Peyer's patch (tissue), 4 donors: ENCODE measurements at regions not wholly inside any gene's neighbourhood (a gene's known extent, or its start where the extent isn't known, plus 50 kb on each side); places are given as distances from the start of the nearest gene placed in this dataset.

Experiments
- DNase-seq, 3 donors: peaks; one replicate each; pipeline ENCODE4 v3.0.0-alpha.2; 2017 to 2019
- H3K27ac ChIP-seq, 4 donors: fragments of 200-600 bp; sonication (generic); one replicate each; pipeline ENCODE4 v1.5.1; 2016 to 2019
- H3K27me3 ChIP-seq, 2 donors: fragments of 200-600 bp; sonication (generic); one replicate each; pipeline ENCODE4 v1.5.1; 2019
- H3K36me3 ChIP-seq, 3 donors: fragments of 200-600 bp; sonication (generic); one replicate each; pipeline ENCODE4 v1.5.1; 2016 to 2019
- H3K4me1 ChIP-seq, 4 donors: fragments of 200-600 bp; sonication (generic); one replicate each; pipeline ENCODE4 v1.5.1; 2016 to 2019
- H3K4me3 ChIP-seq, 4 donors: fragments of 200-600 bp; sonication (generic); 1 replicate in 3 of 4; 2 replicates in 1 of 4; pipeline ENCODE4 v1.5.1; 2016 to 2019; ENCODE audit warnings: mild to moderate bottlenecking in 1 of 4
- H3K9me3 ChIP-seq, 4 donors: fragments of 200-600 bp; sonication (generic); one replicate each; pipeline ENCODE4 v1.5.1; 2016 to 2019; ENCODE audit warnings: mild to moderate bottlenecking in 1 of 4
- POLR2A ChIP-seq, 2 donors: fragments of 450-650 bp; IDR thresholded peaks; one replicate each; pipeline ENCODE4 v1.5.1; 2017; ENCODE audit warnings: antibody characterized with exemption in 2 of 2, mild to moderate bottlenecking in 2 of 2, moderate library complexity in 2 of 2
- TF ChIP-seq, protein P1 (sequence below), 6 experiments: fragments of 450-650 bp in 4 of 6; fragments of 200-600 bp in 2 of 6; sonication (generic) in 1 of 6; IDR thresholded peaks; one replicate each; pipeline ENCODE4 v1.5.1; 2017 to 2019; ENCODE audit warnings: antibody characterized with exemption in 6 of 6, mild to moderate bottlenecking in 3 of 6, moderate library complexity in 1 of 6

DNA sequence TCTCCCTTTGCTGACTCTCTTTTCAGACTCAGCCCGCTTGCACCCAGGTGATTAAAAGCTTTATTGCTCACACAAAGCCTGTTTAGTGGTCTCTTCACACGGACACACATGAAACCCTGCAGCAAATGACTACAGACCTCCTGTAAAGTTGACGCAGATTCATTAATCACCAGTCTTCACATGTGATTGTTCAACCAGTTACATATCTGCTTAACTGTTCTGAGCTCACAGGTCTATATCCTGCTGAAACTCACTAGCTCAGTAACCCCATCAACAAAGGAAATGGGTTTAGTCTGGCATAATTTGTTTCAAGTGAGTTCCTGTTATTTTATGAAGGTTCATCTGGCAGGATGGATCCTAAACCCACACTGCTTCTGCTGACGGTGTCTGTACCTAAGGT lies 68.4 kb upstream of the GJA8 start:
- TF ChIP-seq POLR2A (IDR thresholded peaks at IDR 0.05): no peak
- TF ChIP-seq, protein P1, sequence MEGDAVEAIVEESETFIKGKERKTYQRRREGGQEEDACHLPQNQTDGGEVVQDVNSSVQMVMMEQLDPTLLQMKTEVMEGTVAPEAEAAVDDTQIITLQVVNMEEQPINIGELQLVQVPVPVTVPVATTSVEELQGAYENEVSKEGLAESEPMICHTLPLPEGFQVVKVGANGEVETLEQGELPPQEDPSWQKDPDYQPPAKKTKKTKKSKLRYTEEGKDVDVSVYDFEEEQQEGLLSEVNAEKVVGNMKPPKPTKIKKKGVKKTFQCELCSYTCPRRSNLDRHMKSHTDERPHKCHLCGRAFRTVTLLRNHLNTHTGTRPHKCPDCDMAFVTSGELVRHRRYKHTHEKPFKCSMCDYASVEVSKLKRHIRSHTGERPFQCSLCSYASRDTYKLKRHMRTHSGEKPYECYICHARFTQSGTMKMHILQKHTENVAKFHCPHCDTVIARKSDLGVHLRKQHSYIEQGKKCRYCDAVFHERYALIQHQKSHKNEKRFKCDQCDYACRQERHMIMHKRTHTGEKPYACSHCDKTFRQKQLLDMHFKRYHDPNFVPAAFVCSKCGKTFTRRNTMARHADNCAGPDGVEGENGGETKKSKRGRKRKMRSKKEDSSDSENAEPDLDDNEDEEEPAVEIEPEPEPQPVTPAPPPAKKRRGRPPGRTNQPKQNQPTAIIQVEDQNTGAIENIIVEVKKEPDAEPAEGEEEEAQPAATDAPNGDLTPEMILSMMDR (IDR thresholded peaks at IDR 0.05): no peak
- Histone ChIP-seq H3K4me3 (no peak overlapping the region), H3K9me3 (no peaks in the 10 kb centered on the region), H3K36me3 (no peaks in the 10 kb centered on the region), H3K27ac (no peak overlapping the region), H3K4me1 (no peaks in the 10 kb centered on the region), H3K27me3 (no peaks in the 10 kb centered on the region)
- DNase-seq: no peak

DNA sequence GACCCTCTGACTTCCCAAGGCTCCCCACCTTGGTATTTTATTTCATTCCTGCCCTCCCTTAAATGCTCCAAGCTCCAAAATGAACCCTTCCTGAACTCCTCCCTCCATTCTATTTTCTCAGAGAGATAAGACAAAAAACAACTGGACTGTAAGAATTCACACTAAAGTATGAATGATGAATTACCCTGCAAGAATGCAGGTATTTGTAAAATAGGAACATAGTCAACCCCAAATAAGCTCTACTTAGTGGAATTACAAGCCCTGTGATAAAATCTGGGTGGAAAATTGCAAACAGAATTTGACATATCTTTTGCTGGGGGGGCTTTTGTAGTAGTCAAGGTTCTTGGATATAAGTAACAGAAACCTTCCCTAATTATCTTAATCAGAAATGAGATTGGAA lies 67.8 kb upstream of the GJA8 start:
- TF ChIP-seq, protein P1 (IDR thresholded peaks at IDR 0.05): no peak
- TF ChIP-seq POLR2A (IDR thresholded peaks at IDR 0.05): no peak
- Histone ChIP-seq H3K4me3 (no peak overlapping the region), H3K4me1 (no peaks in the 10 kb centered on the region), H3K36me3 (no peaks in the 10 kb centered on the region), H3K9me3 (no peaks in the 10 kb centered on the region), H3K27ac (no peak overlapping the region), H3K27me3 (no peaks in the 10 kb centered on the region)
- DNase-seq: no peak

DNA sequence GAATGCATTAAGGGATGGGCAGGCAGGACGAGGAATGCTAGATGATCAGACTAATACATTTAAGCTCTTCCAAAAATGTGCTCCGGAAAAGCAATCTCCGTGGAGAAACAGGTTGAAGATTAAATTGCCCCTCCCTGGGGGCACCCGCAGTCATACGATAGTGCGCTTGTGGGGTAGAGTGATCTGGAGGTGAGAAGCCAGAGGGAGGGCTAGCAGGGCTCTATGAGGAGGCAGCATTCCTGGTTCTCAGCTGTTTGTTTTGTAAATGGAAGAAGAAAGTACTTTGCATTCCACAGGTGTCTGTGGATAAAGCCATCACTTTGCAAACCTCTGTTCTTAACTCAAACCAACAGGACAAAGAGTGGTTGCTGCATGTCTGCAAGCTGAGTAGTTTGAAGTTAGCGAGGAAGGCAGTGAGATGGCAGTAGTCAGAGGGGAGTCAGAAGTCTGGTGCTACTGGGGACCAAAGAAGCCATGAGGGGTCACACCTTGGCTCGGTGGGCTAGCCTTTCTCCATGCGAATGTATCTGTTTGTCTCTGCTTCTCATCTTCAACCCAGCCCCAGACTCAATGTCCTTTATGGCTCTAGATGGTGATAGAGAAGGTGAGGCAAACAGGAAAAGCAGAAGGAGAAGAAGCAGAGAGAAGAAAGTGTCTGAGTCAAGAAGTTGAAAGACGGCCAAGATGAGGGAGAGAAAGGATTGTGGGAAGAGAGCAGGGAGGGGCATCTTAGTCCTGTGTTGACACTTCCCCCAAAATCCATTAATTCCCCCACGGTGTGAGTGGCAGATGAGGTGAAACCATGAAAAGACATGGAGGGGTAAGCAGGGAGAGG lies 65.2 kb upstream of the GJA8 start:
- DNase-seq: no peak

DNA sequence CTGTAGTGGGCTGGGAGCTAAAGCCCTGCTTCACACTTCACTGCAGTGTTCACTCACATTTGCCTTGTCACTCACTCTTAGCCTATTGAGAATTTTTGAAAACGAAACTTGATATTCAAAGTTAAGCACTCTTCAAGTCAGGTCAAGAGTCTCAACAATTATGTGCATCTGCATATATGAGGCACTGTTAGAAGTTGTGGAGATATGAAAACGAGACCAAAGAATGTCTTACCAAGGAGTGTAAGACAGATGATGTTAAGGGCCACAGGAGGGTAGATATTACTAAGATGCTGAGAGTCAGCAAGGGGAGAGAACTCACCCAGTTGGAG lies 64.7 kb upstream of the GJA8 start:
- Histone ChIP-seq H3K9me3 (no peaks in the 10 kb centered on the region), H3K36me3 (no peaks in the 10 kb centered on the region), H3K27ac (no peak overlapping the region), H3K4me3 (no peak overlapping the region), H3K27me3 (no peaks in the 10 kb centered on the region), H3K4me1 (no peaks in the 10 kb centered on the region)
- TF ChIP-seq, protein P1 (IDR thresholded peaks at IDR 0.05): no peak
- no peak for TF ChIP-seq POLR2A (IDR thresholded peaks at IDR 0.05)
- no peak for DNase-seq

More for the DNA sequence above, 65.2 kb upstream of the GJA8 start:
- Histone ChIP-seq H3K9me3 (no peaks in the 10 kb centered on the region), H3K4me1 (no peaks in the 10 kb centered on the region), H3K4me3 (no peak overlapping the region), H3K27me3 (no peaks in the 10 kb centered on the region), H3K27ac (no peak overlapping the region), H3K36me3 (no peaks in the 10 kb centered on the region)
- no peak for TF ChIP-seq POLR2A (IDR thresholded peaks at IDR 0.05)

DNA sequence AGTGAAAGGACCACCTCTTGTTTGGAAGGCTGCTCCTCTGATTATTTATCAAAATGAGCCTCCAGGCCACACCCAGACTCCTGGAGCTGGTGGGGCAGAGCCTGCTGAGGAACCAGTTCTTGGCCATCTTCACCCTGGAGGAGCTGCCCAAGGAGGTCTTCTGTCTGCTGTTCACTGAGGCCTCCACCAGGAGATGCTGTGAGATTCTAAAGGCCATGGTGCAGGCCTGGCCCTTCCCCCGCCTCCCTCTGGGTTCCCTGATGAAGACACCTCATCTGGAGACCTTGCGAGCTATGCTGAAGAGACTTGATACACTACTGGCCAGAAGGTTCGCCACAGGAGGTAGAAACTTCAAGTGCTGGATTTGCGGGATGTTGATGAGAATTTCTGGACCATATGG lies 61.7 kb upstream of the GJA8 start:
- no peak for DNase-seq
- TF ChIP-seq POLR2A (IDR thresholded peaks at IDR 0.05): no peak
- TF ChIP-seq, protein P1 (IDR thresholded peaks at IDR 0.05): peak in 1 of 6 experiments; percentile 4
- Histone ChIP-seq H3K4me3 (no peak overlapping the region), H3K36me3 (no peaks in the 10 kb centered on the region), H3K27me3 (no peaks in the 10 kb centered on the region), H3K27ac (no peak overlapping the region), H3K4me1 (no peaks in the 10 kb centered on the region), H3K9me3 (no peaks in the 10 kb centered on the region)

DNA sequence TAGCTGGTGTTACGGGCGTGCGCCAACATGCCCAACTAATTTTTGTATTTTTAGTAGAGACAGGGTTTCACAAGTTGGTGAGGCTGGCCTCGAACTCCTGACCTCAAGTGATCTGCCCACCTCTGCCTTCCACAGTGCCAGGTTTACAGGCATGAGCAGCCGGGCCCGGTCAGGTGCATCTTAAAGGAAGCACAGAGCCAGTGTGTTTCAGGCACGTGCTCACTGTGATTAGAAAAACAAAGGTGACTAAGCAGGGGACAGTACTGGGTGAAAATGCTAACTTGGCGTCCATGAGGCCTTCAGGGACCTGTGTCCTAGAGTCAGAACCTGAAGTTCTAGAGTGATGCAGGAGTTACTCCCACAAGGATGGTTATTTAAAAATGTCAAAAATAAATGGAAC lies 60.0 kb upstream of the GJA8 start:
- H3K4me1 ChIP-seq: no peaks in the 10 kb centered on the region
- no peak overlapping the region for H3K27ac ChIP-seq
- no peaks in the 10 kb centered on the region for H3K27me3 ChIP-seq
- H3K36me3 ChIP-seq: no peaks in the 10 kb centered on the region
- H3K9me3 ChIP-seq: no peaks in the 10 kb centered on the region
- DNase-seq: no peak
- TF ChIP-seq POLR2A (IDR thresholded peaks at IDR 0.05): no peak
- TF ChIP-seq, protein P1 (IDR thresholded peaks at IDR 0.05): no peak
- no peak overlapping the region for H3K4me3 ChIP-seq
